Ishikawa (cell line): ENCODE measurements at regions not wholly inside any gene's neighbourhood (a gene's known extent, or its start where the extent isn't known, plus 50 kb on each side); places are given as distances from the start of the nearest gene placed in this dataset.

ENCODE experiments used
- EGR1 ChIP-seq: IDR thresholded peaks from 2 replicates; pipeline ENCODE4 v1.6.1; 2012
- EP300 ChIP-seq: IDR thresholded peaks from 2 replicates; pipeline ENCODE4 v1.6.1; 2012; ENCODE audit warnings: borderline replicate concordance
- TAF1 ChIP-seq: IDR thresholded peaks from 2 replicates; pipeline ENCODE4 v1.6.1; 2012; ENCODE audit warnings: low read depth, mild to moderate bottlenecking
- USF1 ChIP-seq: IDR thresholded peaks from 2 replicates; pipeline ENCODE4 v1.6.1; 2012

GRCh38 chr16:87074641-87075318 is 242.4 kb downstream of the C16orf95 start:
- no peak for TF ChIP-seq TAF1
- TF ChIP-seq EGR1 = no peak
- TF ChIP-seq USF1 = no peak
- no peak for TF ChIP-seq EP300
